ENCODE measurements at regions not wholly inside any gene's neighbourhood (a gene's known extent, or its start where the extent isn't known, plus 50 kb on each side); places are given as distances from the start of the nearest gene placed in this dataset.

DNA sequence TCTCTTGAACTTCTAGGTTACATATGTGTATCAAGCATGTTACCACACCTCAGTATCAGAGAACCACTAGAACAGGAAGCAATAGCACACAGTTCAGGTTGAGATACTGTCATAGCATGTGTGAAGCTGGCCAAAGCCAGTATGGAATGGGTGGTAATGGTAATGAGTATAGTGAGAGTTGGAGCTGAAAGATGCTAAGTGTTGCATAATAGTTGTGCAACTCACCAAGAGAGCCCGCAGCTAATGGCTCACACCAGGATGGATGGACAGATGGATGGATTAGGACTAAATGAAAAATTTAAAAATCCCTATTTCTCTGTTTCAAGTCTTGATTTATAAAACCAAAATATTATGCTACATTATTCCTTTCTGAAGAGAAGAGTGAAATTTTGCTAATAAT lies 53.4 kb upstream of the KCNN2 start:
- ATAC-seq (ENCODE audit: low read depth) = no peak
- no TSS peak for BruUV-seq (replicated peaks)

More for the DNA sequence above, 53.4 kb upstream of the KCNN2 start:
- TF ChIP-seq MAFK (IDR thresholded peaks at IDR 0.05; ENCODE audit: low read depth, low read length) (no peak), CEBPB (IDR thresholded peaks at IDR 0.05; ENCODE audit: low read depth, low read length) (peak; percentile 78)
- Histone ChIP-seq H3K4me3 (ENCODE audit: insufficient read depth, low read depth, low read length) (no peak overlapping the region), H4K5ac (ENCODE audit: low read depth, low read length) (no peak overlapping the region), H2BK20ac (ENCODE audit: low read depth, low read length) (no peak overlapping the region), H3K18ac (ENCODE audit: low read depth, low read length) (no peak overlapping the region), H4K20me1 (ENCODE audit: insufficient read depth, low read length) (no peaks in the 10 kb centered on the region), H3K23ac (ENCODE audit: low read depth, low read length) (no peak overlapping the region), H3K9me3 (ENCODE audit: control insufficient read depth, insufficient read depth, low read length) (no peaks in the 10 kb centered on the region), H3K4me2 (ENCODE audit: low read depth, low read length) (no peak overlapping the region), H3K27ac (ENCODE audit: insufficient read depth, low read length) (no peak overlapping the region), H3K56ac (ENCODE audit: extremely low read depth, insufficient read depth, low read length) (no peak overlapping the region), H3K36me3 (ENCODE audit: control insufficient read depth, insufficient read depth, low read length) (no peaks in the 10 kb centered on the region), H2BK15ac (ENCODE audit: low read depth, low read length) (0 out of 3 replicates have a peak overlapping the region, but pooled peaks have one; percentile 7), H3K9ac (ENCODE audit: low read depth, low read length) (no peak overlapping the region), H4K8ac (ENCODE audit: low read depth in 2 of 2, low read length in 2 of 2) (no peak overlapping the region), H2BK5ac (ENCODE audit: low read depth, low read length, poor library complexity, severe bottlenecking) (no peak overlapping the region), H4K91ac (ENCODE audit: insufficient read depth, low read depth, low read length) (no peak overlapping the region), H2BK120ac (ENCODE audit: low read depth, low read length) (no peak overlapping the region), H3K14ac (replicated peaks; ENCODE audit: low read depth, low read length) (no peak overlapping the region), H2AK9ac (replicated peaks; ENCODE audit: low read depth, low read length, poor library complexity) (no peak overlapping the region), H2AK5ac (ENCODE audit: low read depth, low read length) (no peak overlapping the region), H3K79me1 (ENCODE audit: low read depth in 1 of 2, low read length in 2 of 2) (no peaks in the 10 kb centered on the region; a peak in 1 of 4 replicates), H2AFZ (replicated peaks; ENCODE audit: low read length, poor library complexity) (no peak overlapping the region), H3K9me1 (ENCODE audit: insufficient read depth, low read length) (no peaks in the 10 kb centered on the region), H3K4ac (ENCODE audit: low read depth, low read length) (no peak overlapping the region), H3K27me3 (ENCODE audit: control insufficient read depth, insufficient read depth, low read length) (no peaks in the 10 kb centered on the region), H3K4me1 (ENCODE audit: control insufficient read depth, insufficient read depth, low read length) (peaks cover 8% of the 10 kb centered on the region)
- POLR2A ChIA-PET (ENCODE audit: unreplicated experiment) = no interaction called here
- dilution Hi-C loops (cut with HindIII; ENCODE audit: low sequenced_read_pairs, unreplicated experiment) (no loop called here), intact Hi-C loops (cut with micrococcal nuclease) (loop anchor here (5.0 kb wide), 4 partner anchors 49 to 501 kb away; no protein-coding TSS in a partner anchor), in situ Hi-C loops (cut with MboI; ENCODE audit: low sequenced_read_pairs) (loop anchor here (5.0 kb wide), 1 partner anchor 211 kb away; no protein-coding TSS in a partner anchor)
- WGBS, 2 experiments (ENCODE audit: extremely low coverage in 2 of 2, insufficient read length in 1 of 2) = no CpG with 5 or more reads among the region's 1 CpG
- DNase-seq = no peak
- CTCF ChIA-PET = interaction anchor here (1.4 kb wide), 1 partner anchor 208 kb away, joined by 3 read pairs; no protein-coding TSS in a partner anchor
